ENCODE measurements at regions not wholly inside any gene's neighbourhood (a gene's known extent, or its start where the extent isn't known, plus 50 kb on each side); places are given as distances from the start of the nearest gene placed in this dataset.
A peak's percentile ranks its signal among the peaks of the same experiment; 100 is the strongest.

DNA sequence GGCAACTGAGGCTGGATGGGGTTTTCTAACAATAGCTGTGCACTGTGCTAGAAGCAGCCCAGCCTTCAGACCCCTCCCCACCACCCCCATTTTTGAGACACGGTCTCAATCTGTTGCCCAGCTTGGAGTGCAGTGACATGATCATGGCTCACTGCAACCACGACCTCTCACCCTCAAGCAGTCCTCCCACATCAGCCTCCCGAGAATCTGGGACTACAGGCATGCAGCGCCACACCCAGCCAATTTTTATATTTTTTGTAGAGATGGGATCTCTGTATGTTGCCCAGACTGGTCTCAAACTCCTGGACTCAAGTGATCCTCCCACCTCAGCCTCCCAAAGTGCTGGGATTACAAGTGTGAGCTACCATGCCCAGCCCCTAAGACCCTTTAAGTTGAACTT lies 182.5 kb downstream of the DRD1 start:
- DNase-seq (no peak), ATAC-seq (no peak)
- Mint-ChIP-seq H3K4me3 (no peak overlapping the region), H3K36me3 (ENCODE audit: low read depth) (no peaks in the 10 kb centered on the region), H3K4me1 (peaks cover 7% of the 10 kb centered on the region), H3K27me3 (peaks cover 30% of the 10 kb centered on the region), H3K27ac (no peak overlapping the region)
- no peaks in the 10 kb centered on the region for H3K9me3 ChIP-seq (ENCODE audit: control insufficient read depth, low read length, poor library complexity, severe bottlenecking)

DNA sequence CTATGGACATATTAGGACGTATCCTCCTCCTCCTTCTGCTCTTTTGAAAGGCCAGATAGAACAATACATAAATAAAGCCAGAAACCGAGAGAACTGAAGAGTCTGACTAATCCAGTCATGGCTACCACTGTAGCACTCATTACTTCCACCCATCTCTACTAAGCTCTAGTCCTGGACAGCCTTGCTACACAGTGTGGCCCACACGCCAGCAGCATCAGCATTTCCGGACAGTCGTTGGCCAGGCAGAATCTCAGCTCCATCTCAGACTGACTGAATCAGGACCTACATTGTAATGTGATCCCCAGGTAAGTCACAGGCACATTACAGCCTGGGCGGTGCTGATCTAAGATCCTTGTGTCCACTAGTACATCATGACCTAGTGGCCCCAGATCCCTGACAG lies 182.9 kb downstream of the DRD1 start:
- no peak for ATAC-seq
- no peak for DNase-seq
- H3K4me3 Mint-ChIP-seq = no peak overlapping the region
- H3K27ac Mint-ChIP-seq = no peak overlapping the region
- H3K27me3 Mint-ChIP-seq = peaks cover 30% of the 10 kb centered on the region
- H3K4me1 Mint-ChIP-seq = peaks cover 7% of the 10 kb centered on the region
- no peaks in the 10 kb centered on the region for H3K9me3 ChIP-seq (ENCODE audit: control insufficient read depth, low read length, poor library complexity, severe bottlenecking)
- H3K36me3 Mint-ChIP-seq (ENCODE audit: low read depth) = no peaks in the 10 kb centered on the region

DNA sequence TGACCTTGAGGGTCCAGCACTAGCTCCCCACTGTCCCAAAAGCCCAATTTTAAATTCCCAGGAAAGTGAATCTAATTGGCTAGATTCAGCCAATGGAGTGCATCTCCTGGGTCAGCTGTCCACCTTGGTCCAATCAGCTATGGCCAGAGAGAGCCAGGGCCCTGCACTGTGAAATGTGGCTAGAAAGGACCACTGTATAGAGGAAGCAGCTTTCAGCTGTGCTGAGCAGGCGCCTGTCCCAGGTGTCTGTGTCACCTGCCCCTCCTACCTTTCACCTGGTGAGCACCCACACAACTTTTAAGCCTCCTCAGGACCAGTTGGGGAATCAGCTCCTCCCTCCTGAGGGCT lies 186.2 kb downstream of the DRD1 start:
- ATAC-seq (no peak), DNase-seq (no peak)
- Mint-ChIP-seq H3K27ac (no peak overlapping the region), H3K4me1 (peaks cover 17% of the 10 kb centered on the region), H3K27me3 (peaks cover 24% of the 10 kb centered on the region), H3K4me3 (no peak overlapping the region), H3K36me3 (ENCODE audit: low read depth) (no peaks in the 10 kb centered on the region)
- no peaks in the 10 kb centered on the region for H3K9me3 ChIP-seq (ENCODE audit: control insufficient read depth, low read length, poor library complexity, severe bottlenecking)

GRCh38 chr5:175257128-175257846 lies 186.7 kb downstream of the DRD1 start:
- H3K27ac Mint-ChIP-seq = no peak overlapping the region
- no peak for ATAC-seq
- H3K9me3 ChIP-seq (ENCODE audit: control insufficient read depth, low read length, poor library complexity, severe bottlenecking) = no peaks in the 10 kb centered on the region
- H3K27me3 Mint-ChIP-seq = peaks cover 24% of the 10 kb centered on the region
- no peak overlapping the region for H3K4me3 Mint-ChIP-seq
- H3K4me1 Mint-ChIP-seq = peaks cover 17% of the 10 kb centered on the region
- H3K36me3 Mint-ChIP-seq (ENCODE audit: low read depth) = no peaks in the 10 kb centered on the region
- no peak for DNase-seq

GRCh38 chr5:175254155-175254554 lies 189.8 kb downstream of the DRD1 start:
- ATAC-seq = no peak
- H3K4me1 Mint-ChIP-seq = peaks cover 15% of the 10 kb centered on the region

DNA sequence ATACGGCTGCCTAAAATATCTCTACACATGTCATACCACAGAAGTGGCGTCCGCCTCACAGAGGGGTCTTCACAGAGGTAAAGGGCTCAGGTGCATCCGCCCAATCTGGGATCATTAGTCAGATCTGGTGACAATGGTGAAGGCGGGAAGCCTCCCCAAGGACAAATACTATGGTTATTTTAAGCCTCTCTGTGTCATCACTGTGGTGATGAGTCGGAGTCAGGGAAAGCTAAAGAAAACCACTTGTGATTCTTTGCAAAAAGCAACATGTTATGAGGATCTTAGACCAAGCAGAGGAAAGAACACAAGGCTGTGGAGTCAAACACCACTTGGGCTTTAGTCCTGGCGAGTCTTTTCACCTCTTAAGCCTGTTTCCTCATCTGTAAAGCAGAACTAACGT lies 190.4 kb downstream of the DRD1 start:
- peak overlapping the region; percentile 12 for H3K27ac Mint-ChIP-seq
- no peak overlapping the region for H3K4me3 Mint-ChIP-seq
- DNase-seq (no peak), ATAC-seq (no peak)
- peaks cover 2% of the 10 kb centered on the region for H3K36me3 Mint-ChIP-seq (ENCODE audit: low read depth)
- no peaks in the 10 kb centered on the region for H3K9me3 ChIP-seq (ENCODE audit: control insufficient read depth, low read length, poor library complexity, severe bottlenecking)
- peaks cover 16% of the 10 kb centered on the region for H3K4me1 Mint-ChIP-seq
- no peaks in the 10 kb centered on the region for H3K27me3 Mint-ChIP-seq

More at GRCh38 chr5:175254155-175254554, 189.8 kb downstream of the DRD1 start:
- no peak overlapping the region for H3K4me3 Mint-ChIP-seq
- H3K27ac Mint-ChIP-seq = peak overlapping the region; percentile 12
- H3K9me3 ChIP-seq (ENCODE audit: control insufficient read depth, low read length, poor library complexity, severe bottlenecking) = no peaks in the 10 kb centered on the region
- H3K27me3 Mint-ChIP-seq = no peaks in the 10 kb centered on the region
- H3K36me3 Mint-ChIP-seq (ENCODE audit: low read depth) = peaks cover 2% of the 10 kb centered on the region
- no peak for DNase-seq

DNA sequence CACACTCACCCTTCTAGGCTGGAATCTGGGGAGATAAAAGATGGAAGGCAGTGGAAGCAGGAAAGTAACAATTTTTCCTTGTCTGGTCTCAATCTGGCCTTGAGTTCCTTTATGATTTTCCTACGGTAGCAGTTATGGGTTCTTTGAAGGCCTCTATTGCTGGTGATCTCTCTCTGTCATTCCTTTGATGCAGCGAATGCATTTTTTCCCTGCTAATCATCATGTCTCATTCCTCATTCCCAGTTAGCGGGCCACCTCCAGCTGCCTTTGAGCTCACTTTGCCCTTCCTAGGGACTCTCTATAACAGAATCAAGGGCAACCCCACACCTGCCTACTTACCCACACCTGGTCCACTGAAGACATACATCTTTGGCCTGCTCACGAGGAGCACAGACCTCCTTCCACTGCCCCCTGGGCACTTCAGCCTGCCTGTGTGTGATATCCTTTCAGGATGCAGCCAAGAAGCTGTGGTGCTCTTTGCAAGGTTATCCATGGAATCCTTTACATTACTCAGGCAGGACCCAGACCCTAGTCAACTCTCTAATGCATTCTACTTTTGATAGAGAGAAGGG lies 191.7 kb downstream of the DRD1 start:
- peaks cover 2% of the 10 kb centered on the region for H3K36me3 Mint-ChIP-seq (ENCODE audit: low read depth)
- H3K4me3 Mint-ChIP-seq = no peak overlapping the region
- ATAC-seq = no peak
- no peak for DNase-seq
- H3K9me3 ChIP-seq (ENCODE audit: control insufficient read depth, low read length, poor library complexity, severe bottlenecking) = no peaks in the 10 kb centered on the region
- H3K27me3 Mint-ChIP-seq = peaks cover 7% of the 10 kb centered on the region
- no peak overlapping the region for H3K27ac Mint-ChIP-seq
- H3K4me1 Mint-ChIP-seq = peaks cover 14% of the 10 kb centered on the region

GRCh38 chr5:175250426-175250825 lies 193.6 kb downstream of the DRD1 start:
- DNase-seq = no peak
- peaks cover 13% of the 10 kb centered on the region for H3K4me1 Mint-ChIP-seq
- H3K36me3 Mint-ChIP-seq (ENCODE audit: low read depth) = peaks cover 2% of the 10 kb centered on the region
- H3K4me3 Mint-ChIP-seq = no peak overlapping the region
- ATAC-seq = no peak
- no peaks in the 10 kb centered on the region for H3K9me3 ChIP-seq (ENCODE audit: control insufficient read depth, low read length, poor library complexity, severe bottlenecking)
- H3K27ac Mint-ChIP-seq = no peak overlapping the region
- peaks cover 7% of the 10 kb centered on the region for H3K27me3 Mint-ChIP-seq

GRCh38 chr5:175248416-175248905 lies 195.5 kb downstream of the DRD1 start:
- no peak overlapping the region for H3K4me3 Mint-ChIP-seq
- H3K4me1 Mint-ChIP-seq = peaks cover 3% of the 10 kb centered on the region
- no peak for ATAC-seq
- no peaks in the 10 kb centered on the region for H3K9me3 ChIP-seq (ENCODE audit: control insufficient read depth, low read length, poor library complexity, severe bottlenecking)
- peaks cover 2% of the 10 kb centered on the region for H3K36me3 Mint-ChIP-seq (ENCODE audit: low read depth)
- DNase-seq = no peak
- H3K27ac Mint-ChIP-seq = no peak overlapping the region
- H3K27me3 Mint-ChIP-seq = peaks cover 15% of the 10 kb centered on the region

DNA sequence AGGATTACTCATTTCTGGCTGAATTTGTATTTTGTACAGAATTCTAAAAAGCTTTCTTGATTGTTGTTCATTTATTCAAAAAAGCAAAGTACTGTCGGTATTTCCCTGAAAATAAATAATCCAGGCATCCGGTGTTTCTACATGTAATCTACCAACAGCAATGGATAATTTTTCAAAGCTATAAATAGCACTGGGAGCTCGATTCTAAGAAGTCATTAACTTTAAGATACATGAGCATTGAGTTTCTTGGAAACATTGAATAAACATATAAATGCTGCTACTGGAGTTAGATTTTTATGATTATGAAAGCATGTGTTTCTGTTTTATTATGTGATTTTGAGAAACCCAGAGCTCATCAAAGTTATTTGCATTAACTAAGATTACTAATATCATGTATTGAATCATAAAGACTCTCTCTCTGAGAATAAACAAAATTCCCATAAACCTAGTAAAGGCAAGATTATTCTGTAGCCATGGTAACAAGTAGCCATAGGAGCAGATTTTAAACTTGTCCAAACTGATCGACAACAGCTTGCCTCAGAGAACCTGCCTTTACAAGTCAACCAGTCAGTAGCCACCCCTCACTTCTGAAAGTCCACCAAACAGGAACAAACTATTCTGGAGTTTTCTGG lies 197.0 kb downstream of the DRD1 start:
- no peak for ATAC-seq
- Mint-ChIP-seq H3K36me3 (ENCODE audit: low read depth) (peaks cover 2% of the 10 kb centered on the region), H3K4me3 (no peak overlapping the region), H3K27ac (no peak overlapping the region), H3K27me3 (peaks cover 22% of the 10 kb centered on the region), H3K4me1 (peaks cover 3% of the 10 kb centered on the region)
- no peak for DNase-seq
- H3K9me3 ChIP-seq (ENCODE audit: control insufficient read depth, low read length, poor library complexity, severe bottlenecking) = no peaks in the 10 kb centered on the region

DNA sequence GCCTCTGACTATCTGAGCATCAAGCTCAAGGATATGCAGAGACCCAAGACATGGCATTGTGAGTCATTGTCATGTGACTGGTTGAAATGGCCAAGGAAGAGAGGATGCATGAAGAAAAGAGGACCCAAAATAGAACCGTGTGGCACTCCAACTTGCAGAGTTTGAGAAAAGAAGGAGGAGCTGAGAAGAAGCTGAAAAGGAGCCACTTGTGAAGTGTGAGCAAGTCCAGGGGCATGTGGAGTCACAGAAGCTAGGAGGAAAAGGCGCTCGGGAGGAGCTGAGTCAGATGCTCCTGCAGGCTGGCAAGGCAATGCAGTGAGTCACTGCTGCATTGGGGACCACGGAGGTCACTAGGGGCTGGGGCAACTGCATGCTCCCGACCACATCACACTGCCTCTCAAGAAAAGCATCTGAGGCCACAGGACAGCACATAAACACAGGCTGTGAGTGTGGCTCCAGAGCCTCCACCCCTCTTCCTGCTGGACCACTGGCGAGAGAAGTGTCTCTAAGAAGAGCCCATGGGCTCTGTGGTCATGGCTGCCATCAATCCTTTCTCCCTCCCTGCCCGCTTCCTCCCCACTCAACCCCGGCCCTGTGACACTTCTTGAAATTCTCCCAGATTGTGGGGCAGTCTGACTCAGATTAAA lies 197.6 kb downstream of the DRD1 start:
- Mint-ChIP-seq H3K27me3 (peaks cover 26% of the 10 kb centered on the region), H3K36me3 (ENCODE audit: low read depth) (peaks cover 2% of the 10 kb centered on the region), H3K4me1 (peaks cover 3% of the 10 kb centered on the region), H3K4me3 (no peak overlapping the region), H3K27ac (no peak overlapping the region)
- DNase-seq (no peak), ATAC-seq (no peak)
- H3K9me3 ChIP-seq (ENCODE audit: control insufficient read depth, low read length, poor library complexity, severe bottlenecking) = no peaks in the 10 kb centered on the region

- Mint-ChIP-seq H3K4me3 (no peak overlapping the region), H3K27me3 (peaks cover 46% of the 10 kb centered on the region), H3K4me1 (no peaks in the 10 kb centered on the region), H3K27ac (no peak overlapping the region), H3K36me3 (ENCODE audit: low read depth) (no peaks in the 10 kb centered on the region)
- H3K9me3 ChIP-seq (ENCODE audit: control insufficient read depth, low read length, poor library complexity, severe bottlenecking) = no peaks in the 10 kb centered on the region
- no peak for ATAC-seq
- no peak for DNase-seq
Measured at GRCh38 chr5:175243441-175243840, 200.5 kb downstream of the DRD1 start.

GRCh38 chr5:175242207-175242606 lies 201.8 kb downstream of the DRD1 start:
- ATAC-seq (no peak), DNase-seq (no peak)
- H3K36me3 Mint-ChIP-seq (ENCODE audit: low read depth) = no peaks in the 10 kb centered on the region
- no peaks in the 10 kb centered on the region for H3K4me1 Mint-ChIP-seq
- no peaks in the 10 kb centered on the region for H3K9me3 ChIP-seq (ENCODE audit: control insufficient read depth, low read length, poor library complexity, severe bottlenecking)
- no peak overlapping the region for H3K27ac Mint-ChIP-seq
- no peak overlapping the region for H3K4me3 Mint-ChIP-seq
- H3K27me3 Mint-ChIP-seq = peaks cover 47% of the 10 kb centered on the region
